Left renal cortex interstitium (tissue), 4 donors: ENCODE measurements at regions not wholly inside any gene's neighbourhood (a gene's known extent, or its start where the extent isn't known, plus 50 kb on each side); places are given as distances from the start of the nearest gene placed in this dataset.
"Not testable (repeated sequence)": the region's sequence is repeated elsewhere in the genome, so short reads cannot be mapped to it uniquely, and the experiment has no call there.

Source experiments
- DNase-seq, 4 donors: peaks; one replicate each; pipeline ENCODE4 v3.0.0-alpha.2; 2013; ENCODE audit warnings: low read depth in 4 of 4, low spot score in 2 of 4, missing footprints in 1 of 4

DNA sequence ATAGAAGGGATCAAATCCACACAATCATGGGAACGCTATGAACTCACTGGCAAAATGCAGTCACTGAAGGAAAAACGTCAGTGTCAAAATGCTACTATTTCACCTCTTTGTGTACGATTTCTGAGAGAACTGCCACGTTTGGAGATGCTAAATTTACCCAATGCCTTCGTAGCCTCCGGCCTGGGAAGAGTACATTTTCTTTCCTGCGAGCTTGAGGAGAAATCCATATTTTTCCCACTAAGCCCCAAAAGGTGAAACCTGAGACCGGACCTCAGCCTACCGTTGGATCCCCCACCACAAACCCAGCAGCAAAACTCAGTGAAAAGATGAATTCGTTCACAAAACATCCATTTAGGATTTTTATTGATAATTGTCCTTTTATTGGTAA, 131.7 kb downstream of the GPX5 start:
- peak in 1 of 4 donors; percentile 48 for DNase-seq

GRCh38 chr6:28657769-28658465, 132.2 kb downstream of the GPX5 start:
- DNase-seq: peak in 2 of 4 donors; percentile 39 to 66

DNA sequence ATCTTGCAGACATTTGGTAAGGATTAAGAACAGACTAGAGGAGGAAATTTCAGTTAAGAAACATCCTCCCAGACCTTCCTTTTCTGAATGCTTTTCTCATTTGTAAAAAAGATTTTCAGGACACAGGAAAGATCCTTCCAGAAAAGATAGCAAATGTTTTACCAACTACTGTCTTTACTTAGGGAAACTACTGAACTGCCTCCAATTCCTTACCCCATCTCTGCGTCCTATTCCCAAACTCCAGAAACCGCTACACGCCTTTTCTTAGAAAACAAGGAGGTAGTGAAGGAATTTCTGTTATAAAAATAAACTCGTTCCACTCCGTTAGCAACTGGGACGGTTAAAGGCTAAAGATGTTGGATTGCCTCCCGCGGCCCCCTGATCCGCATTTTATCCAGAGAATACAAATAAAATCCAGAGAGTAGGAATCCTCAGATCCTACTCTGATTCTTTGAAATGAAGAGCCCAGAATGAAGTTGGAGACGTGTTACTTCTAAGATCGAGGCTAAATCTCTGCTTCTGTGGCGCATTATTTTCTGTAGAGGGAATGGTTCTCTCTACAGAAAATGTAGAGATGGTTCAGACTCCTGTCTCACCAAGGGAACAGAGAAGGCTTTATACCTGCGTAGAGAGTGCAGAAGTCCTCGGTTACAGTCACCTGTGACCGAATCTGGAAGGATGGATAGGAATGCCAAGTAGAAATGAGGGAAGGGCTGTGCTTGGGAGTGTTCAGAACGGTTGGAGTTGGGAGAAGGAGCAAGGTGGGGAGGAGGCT, 133.0 kb downstream of the GPX5 start:
- DNase-seq: peak in 1 of 4 donors; percentile 50

GRCh38 chr6:28659250-28659566, 133.5 kb downstream of the GPX5 start:
- DNase-seq: no peak

- DNase-seq: no peak
Measured at GRCh38 chr6:28661097-28661713, 135.5 kb downstream of the GPX5 start.

- DNase-seq: no peak
Measured at GRCh38 chr6:28664870-28665396, 139.3 kb downstream of the GPX5 start.

GRCh38 chr6:28673417-28673786, 147.7 kb downstream of the GPX5 start:
- no peak for DNase-seq

DNA sequence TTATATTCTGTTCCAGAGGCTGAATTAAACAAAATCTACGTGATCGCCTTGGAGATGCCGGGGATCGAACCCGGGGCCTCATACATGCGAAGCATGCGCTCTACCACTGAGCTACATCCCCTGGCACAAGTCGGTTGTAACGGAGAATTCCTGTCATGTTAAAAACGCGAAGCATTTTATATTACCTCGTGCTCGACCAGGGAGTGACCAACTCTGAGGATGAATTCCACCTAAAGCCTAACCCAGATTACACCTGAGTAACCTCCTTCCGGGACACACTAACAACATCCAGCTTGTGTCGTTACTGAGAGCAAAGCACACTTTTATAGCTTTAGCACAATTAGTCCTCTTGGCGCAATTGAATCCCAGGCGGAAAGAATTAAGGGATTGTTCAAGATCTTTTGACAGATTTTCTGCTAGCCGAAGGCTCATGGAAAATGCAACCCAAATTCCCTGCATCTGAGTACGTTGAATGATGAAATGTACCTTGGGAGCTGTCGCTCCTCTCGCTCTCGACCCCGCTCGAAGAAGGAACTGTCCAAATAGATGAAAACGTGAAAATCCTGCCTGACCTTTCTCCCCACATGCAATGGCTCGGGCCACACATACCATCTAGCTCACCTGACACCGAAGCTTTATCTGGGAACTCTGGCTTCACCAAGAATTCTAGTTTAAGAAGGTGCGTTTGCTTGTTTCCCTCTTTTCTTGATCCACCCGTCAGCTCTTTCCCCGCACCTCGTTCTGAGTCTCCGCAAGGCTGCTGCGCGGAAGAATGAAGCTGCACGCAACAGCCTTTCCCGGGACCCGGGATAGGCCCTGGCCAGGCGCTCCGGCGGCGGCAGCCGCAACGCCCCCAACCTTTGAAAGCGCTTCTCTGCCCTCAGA, 148.3 kb downstream of the GPX5 start:
- peak in 1 of 4 donors; percentile 50 for DNase-seq

DNA sequence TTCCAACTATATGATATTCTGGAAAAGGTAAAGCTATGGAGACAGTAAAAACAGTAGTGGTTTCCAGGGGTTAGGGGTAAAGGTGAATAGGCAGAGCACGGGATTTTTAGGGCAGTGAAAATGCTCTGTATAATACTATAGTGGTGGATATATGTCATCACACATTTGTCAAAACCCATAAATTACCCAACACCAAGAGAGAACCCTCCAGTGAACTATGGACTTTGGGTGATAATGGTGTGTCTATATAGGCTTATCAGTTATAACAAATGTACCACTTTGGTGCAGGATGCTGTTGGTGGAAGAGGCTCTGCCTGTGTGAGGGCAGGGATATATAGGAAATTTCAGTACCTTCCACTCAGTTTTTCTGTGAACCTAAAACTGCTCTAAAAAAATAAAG, 149.9 kb downstream of the GPX5 start:
- DNase-seq: no peak

DNA sequence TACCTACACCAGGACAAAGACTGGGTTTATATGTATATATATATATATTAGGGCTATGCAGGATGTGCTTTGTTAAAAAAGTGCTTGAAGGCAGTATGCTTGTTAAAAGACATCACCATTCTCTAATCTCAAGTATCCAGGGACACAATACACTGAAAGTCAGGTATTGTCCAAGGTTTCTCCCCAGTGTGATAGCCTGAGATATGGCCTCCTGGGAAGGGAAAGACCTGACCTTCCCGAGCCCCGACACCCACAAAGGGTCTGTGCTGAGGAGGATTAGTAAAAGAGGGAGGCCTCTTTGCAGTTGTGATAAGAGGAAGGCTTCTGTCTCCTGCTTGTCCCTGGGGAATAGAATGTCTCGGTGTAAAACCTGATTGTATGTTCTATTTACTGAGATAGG, 156.9 kb downstream of the GPX5 start:
- DNase-seq: no peak

DNA sequence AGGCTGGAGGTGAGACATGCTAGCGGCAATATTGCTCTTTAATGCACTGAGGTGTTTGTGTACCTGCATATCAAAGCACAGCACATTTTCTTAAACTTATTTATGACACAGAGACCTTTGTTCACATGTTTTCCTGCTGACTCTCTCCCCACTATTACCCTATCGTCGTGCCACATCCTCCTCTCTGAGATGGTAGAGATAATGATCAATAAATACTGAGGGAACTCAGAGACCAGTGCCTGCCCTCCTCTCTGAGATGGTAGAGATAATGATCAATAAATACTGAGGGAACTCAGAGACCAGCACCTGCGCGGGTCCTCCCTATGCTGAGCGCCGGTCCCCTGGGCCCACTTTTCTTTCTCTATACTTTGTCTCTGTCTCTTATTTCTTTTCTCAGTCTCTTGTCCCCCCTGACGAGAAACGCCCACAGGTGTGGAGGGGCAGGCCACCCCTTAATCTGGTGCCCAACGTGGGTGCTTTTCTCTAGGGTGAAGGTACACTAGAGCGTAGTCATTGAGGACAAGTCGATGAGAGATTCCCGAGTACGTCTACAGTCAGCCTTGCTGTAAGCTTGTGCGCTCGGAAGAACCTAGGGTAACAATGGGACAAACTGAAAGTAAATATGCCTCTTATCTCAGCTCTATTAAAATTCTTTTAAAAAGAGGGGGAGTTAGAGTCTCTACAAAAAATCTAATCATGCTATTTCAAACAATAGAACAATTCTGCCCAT, 157.4 kb downstream of the GPX5 start:
- not testable (repeated sequence) for DNase-seq

DNA sequence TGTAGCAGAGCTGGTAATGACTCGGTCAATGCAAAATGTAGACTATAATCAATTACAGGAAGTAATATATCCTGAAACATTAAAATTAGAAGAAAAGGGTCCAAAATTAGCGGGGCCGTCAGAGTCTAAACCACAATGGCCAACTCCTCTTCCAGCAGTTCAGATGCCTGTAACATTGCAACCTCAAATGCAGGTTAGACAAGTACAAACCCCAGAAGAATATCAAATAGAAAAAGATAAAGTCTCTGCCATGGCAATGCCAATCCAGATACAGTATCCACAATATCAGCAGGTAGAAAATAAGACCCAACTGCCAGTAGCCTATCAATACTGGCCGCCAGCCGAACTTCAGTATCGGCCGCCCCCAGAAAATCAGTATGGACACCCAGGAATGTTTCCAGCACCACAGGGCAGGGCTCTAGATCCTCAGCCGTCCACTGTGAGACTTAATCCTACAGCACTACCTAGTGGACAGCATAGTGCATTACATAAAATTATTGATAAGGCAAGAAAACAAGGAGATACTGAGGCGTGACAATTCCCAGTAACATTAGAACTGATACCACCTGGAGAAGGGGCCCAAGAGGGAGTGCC, 158.4 kb downstream of the GPX5 start:
- no peak for DNase-seq

DNA sequence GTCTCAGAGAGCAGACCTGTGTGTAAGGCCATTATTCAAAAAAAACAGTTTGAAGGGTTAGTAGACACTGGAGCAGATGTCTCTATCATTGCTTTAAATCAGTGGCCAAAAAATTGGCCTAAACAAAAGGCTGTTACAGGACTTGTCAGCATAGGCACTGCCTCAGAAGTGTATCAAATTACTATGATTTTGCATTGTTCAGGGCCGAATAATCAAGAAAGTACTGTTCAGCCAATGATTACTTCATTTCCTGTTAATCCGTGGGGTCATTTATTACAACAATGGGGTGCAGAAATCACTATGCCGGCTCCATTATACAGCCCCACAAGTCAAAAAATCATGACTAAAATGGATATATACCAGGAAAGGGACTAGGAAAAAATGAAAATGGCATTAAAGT, 160.3 kb downstream of the GPX5 start:
- DNase-seq: not testable (repeated sequence)

DNA sequence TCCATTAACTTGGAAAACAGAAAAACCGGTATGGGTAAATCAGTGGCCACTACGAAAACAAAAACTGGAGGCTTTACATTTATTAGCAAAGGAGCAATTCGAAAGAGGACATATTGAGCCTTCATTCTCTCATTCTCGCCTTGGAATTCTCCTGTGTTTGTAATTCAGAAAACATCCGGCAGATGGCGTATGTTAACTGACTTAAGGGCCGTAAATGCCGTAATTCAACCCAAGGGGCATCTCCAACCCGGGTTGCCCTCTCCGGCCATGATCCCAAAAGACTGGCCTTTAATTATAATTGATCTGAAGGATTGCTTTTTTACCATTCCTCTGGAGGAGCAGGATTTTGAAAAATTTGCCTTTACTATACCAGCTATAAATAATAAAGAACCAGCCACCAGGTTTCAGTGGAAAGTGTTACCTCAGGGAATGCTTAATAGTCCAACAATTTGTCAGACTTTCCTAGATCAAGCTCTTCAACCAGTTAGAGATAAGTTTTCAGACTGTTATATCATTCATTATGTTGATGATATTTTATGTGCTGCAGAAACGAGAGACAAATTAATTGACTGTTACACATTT, 160.9 kb downstream of the GPX5 start:
- peak in 2 of 4 donors; percentile 34 to 44 for DNase-seq

DNA sequence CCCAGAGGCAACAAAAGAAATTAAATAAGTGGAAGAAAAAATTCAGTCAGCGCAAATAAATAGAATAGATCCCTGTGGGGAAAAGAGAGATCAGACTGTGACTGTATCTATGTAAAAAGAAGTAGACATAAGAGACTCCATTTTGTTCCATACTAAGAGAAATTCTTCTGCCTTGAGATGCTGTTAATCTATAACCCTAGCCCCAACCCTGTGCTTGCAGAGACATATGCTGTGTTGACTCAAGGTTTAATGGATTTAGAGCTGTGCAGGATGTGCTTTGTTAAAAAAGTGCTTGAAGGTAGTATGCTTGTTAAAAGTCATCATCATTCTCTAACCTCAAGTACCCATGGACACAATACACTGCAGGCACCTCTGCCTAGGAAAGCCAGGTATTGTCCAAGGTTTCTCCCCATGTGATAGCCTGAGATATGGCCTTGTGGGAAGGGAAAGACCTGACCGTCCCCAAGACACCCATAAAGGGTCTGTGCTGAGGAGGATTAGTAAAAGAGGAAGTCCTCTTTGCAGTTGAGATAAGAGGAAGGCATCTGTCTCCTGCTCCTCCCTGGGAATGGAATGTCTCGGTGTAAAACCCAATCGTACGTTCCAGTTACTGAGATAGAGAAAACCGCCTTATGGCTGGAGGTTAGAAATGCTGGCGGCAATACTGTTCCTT, 161.8 kb downstream of the GPX5 start:
- DNase-seq: not testable (repeated sequence)

- not testable (repeated sequence) for DNase-seq
Measured at GRCh38 chr6:28691991-28692390, 166.3 kb downstream of the GPX5 start.

GRCh38 chr6:28693033-28693750, 167.5 kb downstream of the GPX5 start:
- DNase-seq: no peak
